ENCODE measurements at regions not wholly inside any gene's neighbourhood (a gene's known extent, or its start where the extent isn't known, plus 50 kb on each side); places are given as distances from the start of the nearest gene placed in this dataset.

DNA sequence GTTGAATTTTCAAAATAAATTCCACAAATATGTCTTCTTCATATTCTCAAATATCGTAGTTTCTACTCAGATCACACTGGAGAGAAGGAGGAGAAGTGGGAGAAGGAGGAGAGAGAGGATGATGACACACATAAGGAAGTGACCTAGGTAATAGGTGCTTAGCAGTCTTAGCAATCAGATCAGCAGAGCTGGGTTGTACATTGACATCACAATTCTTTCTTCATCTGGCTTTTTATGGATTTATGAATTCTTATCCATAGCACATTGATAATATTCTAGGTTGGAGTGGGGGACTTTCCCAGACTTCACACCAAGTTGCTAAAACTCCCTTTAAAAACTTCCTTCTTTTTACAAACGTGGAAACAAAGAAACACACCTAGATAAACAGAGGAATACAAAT is 86.9 kb downstream of the FGF9 start:
- Histone ChIP-seq H3K4me2 (ENCODE audit: low read length) (no peak overlapping the region), H3K4me3 (ENCODE audit: low read depth, low read length) (no peak overlapping the region), H3K79me1 (ENCODE audit: low read length) (no peaks in the 10 kb centered on the region), H3K79me2 (ENCODE audit: control insufficient read depth, insufficient read depth, low read length, poor library complexity) (no peaks in the 10 kb centered on the region), H3K27ac (ENCODE audit: low read depth, low read length) (no peak overlapping the region), H3K36me3 (ENCODE audit: control insufficient read depth in 1 of 2, insufficient read depth in 2 of 2, low read length in 2 of 2) (no peaks in the 10 kb centered on the region), H3K18ac (ENCODE audit: low read length) (no peak overlapping the region), H3K4ac (ENCODE audit: low read depth, low read length) (no peak overlapping the region), H2AK5ac (ENCODE audit: low read length) (no peak overlapping the region), H3K23ac (ENCODE audit: low read length) (no peak overlapping the region), H3K9me3 (ENCODE audit: insufficient read depth, low read depth, low read length) (peaks cover 3% of the 10 kb centered on the region), H4K91ac (ENCODE audit: low read depth, low read length) (no peak overlapping the region), H3K27me3 (ENCODE audit: insufficient read depth, low read length) (no peaks in the 10 kb centered on the region), H2BK12ac (ENCODE audit: low read length) (no peak overlapping the region), H3K4me1 (ENCODE audit: control insufficient read depth in 1 of 2, insufficient read depth in 2 of 2, low read length in 2 of 2) (no peaks in the 10 kb centered on the region), H4K12ac (ENCODE audit: low read depth, low read length) (no peak overlapping the region), H2BK5ac (ENCODE audit: low read depth, low read length, poor library complexity) (no peak overlapping the region), H4K8ac (ENCODE audit: low read depth, low read length) (no peak overlapping the region), H3K9ac (ENCODE audit: low read length) (no peak overlapping the region), H2AFZ (ENCODE audit: insufficient read depth, low read length, poor library complexity) (no peak overlapping the region), H3K14ac (ENCODE audit: low read length) (no peak overlapping the region), H2BK120ac (ENCODE audit: insufficient read depth, low read length, poor library complexity) (no peak overlapping the region)
- no CpG with 5 or more reads among the region's 2 CpGs for WGBS (ENCODE audit: extremely low coverage, insufficient coverage, insufficient read length)
- DNase-seq: no peak

DNA sequence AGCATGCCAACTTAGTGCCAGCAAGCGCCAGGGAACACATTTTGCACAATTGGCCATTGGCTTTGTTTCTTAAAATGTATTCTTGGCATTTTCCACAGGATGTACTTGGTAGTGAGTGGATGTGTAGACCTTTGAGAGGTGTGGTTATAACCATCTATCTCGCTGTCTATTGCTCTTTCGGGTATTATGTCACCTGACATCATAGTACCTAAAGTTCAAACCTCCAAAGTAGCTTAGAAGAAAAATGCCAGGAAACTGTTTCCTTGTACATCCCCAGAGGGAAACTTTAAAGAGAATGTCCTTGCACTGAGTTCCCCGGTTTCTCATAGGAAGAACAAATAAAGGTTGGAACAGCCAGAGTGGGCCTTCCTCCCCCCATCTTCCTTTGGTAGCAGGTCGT is 87.6 kb downstream of the FGF9 start:
- Histone ChIP-seq H3K9me3 (ENCODE audit: insufficient read depth, low read depth, low read length) (peaks cover 3% of the 10 kb centered on the region), H3K4me3 (ENCODE audit: low read depth, low read length) (no peak overlapping the region), H3K79me1 (ENCODE audit: low read length) (no peaks in the 10 kb centered on the region), H3K4ac (ENCODE audit: low read depth, low read length) (no peak overlapping the region), H4K8ac (ENCODE audit: low read depth, low read length) (no peak overlapping the region), H3K9ac (ENCODE audit: low read length) (no peak overlapping the region), H3K4me2 (ENCODE audit: low read length) (no peak overlapping the region), H3K4me1 (ENCODE audit: control insufficient read depth in 1 of 2, insufficient read depth in 2 of 2, low read length in 2 of 2) (no peaks in the 10 kb centered on the region), H3K79me2 (ENCODE audit: control insufficient read depth, insufficient read depth, low read length, poor library complexity) (no peaks in the 10 kb centered on the region), H3K27me3 (ENCODE audit: insufficient read depth, low read length) (no peaks in the 10 kb centered on the region), H2BK12ac (ENCODE audit: low read length) (no peak overlapping the region), H4K12ac (ENCODE audit: low read depth, low read length) (no peak overlapping the region), H2BK5ac (ENCODE audit: low read depth, low read length, poor library complexity) (no peak overlapping the region), H3K18ac (ENCODE audit: low read length) (no peak overlapping the region), H3K14ac (ENCODE audit: low read length) (no peak overlapping the region), H2BK120ac (ENCODE audit: insufficient read depth, low read length, poor library complexity) (no peak overlapping the region), H3K36me3 (ENCODE audit: control insufficient read depth in 1 of 2, insufficient read depth in 2 of 2, low read length in 2 of 2) (no peaks in the 10 kb centered on the region), H3K27ac (ENCODE audit: low read depth, low read length) (no peak overlapping the region), H3K23ac (ENCODE audit: low read length) (no peak overlapping the region), H4K91ac (ENCODE audit: low read depth, low read length) (no peak overlapping the region), H2AFZ (ENCODE audit: insufficient read depth, low read length, poor library complexity) (no peak overlapping the region), H2AK5ac (ENCODE audit: low read length) (no peak overlapping the region)
- WGBS (ENCODE audit: extremely low coverage, insufficient coverage, insufficient read length): no CpG with 5 or more reads among the region's 5 CpGs
- no peak for DNase-seq

DNA sequence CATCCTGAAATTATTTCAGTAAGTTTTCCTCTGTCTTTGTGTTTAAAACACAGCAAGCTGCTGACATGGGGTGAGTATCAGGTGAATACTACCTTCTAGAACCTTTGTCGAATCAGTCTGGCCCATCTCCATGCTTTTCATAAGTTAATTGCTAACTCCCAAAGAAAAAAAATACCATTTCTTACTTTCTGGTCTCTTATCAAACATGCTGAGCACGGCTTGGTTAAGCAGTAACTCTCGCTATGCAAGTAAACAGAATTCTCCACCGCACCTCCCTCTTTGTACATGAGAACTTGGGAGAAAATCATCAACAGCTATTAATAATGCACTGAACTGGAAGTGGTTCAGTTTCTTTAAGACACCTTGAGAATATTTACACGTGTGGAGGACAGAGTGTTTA is 88.6 kb downstream of the FGF9 start:
- no peak overlapping the region for H2BK5ac ChIP-seq (ENCODE audit: low read depth, low read length, poor library complexity)
- no peaks in the 10 kb centered on the region for H3K36me3 ChIP-seq (ENCODE audit: control insufficient read depth in 1 of 2, insufficient read depth in 2 of 2, low read length in 2 of 2)
- H2AFZ ChIP-seq (ENCODE audit: insufficient read depth, low read length, poor library complexity): no peak overlapping the region
- no peak overlapping the region for H3K23ac ChIP-seq (ENCODE audit: low read length)
- H3K4ac ChIP-seq (ENCODE audit: low read depth, low read length): no peak overlapping the region
- WGBS (ENCODE audit: extremely low coverage, insufficient coverage, insufficient read length): no CpG with 5 or more reads among the region's 5 CpGs
- no peaks in the 10 kb centered on the region for H3K79me1 ChIP-seq (ENCODE audit: low read length)
- no peak overlapping the region for H2BK12ac ChIP-seq (ENCODE audit: low read length)
- H4K12ac ChIP-seq (ENCODE audit: low read depth, low read length): no peak overlapping the region
- H2BK120ac ChIP-seq (ENCODE audit: insufficient read depth, low read length, poor library complexity): no peak overlapping the region
- H3K79me2 ChIP-seq (ENCODE audit: control insufficient read depth, insufficient read depth, low read length, poor library complexity): no peaks in the 10 kb centered on the region
- no peak overlapping the region for H4K8ac ChIP-seq (ENCODE audit: low read depth, low read length)
- DNase-seq: no peak
- H4K91ac ChIP-seq (ENCODE audit: low read depth, low read length): no peak overlapping the region
- peaks cover 3% of the 10 kb centered on the region for H3K9me3 ChIP-seq (ENCODE audit: insufficient read depth, low read depth, low read length)
- H3K27ac ChIP-seq (ENCODE audit: low read depth, low read length): no peak overlapping the region
- no peak overlapping the region for H3K18ac ChIP-seq (ENCODE audit: low read length)
- no peak overlapping the region for H3K4me2 ChIP-seq (ENCODE audit: low read length)
- H3K27me3 ChIP-seq (ENCODE audit: insufficient read depth, low read length): no peaks in the 10 kb centered on the region
- H3K14ac ChIP-seq (ENCODE audit: low read length): no peak overlapping the region
- no peaks in the 10 kb centered on the region for H3K4me1 ChIP-seq (ENCODE audit: control insufficient read depth in 1 of 2, insufficient read depth in 2 of 2, low read length in 2 of 2)
- no peak overlapping the region for H2AK5ac ChIP-seq (ENCODE audit: low read length)
- no peak overlapping the region for H3K9ac ChIP-seq (ENCODE audit: low read length)
- H3K4me3 ChIP-seq (ENCODE audit: low read depth, low read length): no peak overlapping the region

DNA sequence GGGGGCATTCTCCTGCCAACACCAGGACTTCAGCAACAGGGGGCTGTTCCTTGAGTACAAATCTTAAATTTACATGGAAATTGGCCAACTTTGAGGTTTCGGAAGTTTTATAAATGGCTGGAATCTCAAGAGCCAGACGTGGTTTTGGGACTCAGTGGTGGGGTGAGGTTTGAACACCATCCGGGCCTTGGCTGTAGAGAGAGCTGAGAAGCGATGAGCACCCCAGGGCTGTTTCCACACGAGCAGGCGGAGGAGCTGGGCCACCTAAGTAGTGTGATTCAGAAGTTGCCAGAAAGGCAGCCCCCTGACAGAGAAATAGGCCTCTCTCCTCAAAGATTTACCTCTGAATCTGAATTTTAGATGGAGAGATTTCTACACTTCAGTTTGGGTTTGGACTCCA is 89.0 kb downstream of the FGF9 start:
- Histone ChIP-seq H2AFZ (ENCODE audit: insufficient read depth, low read length, poor library complexity) (no peak overlapping the region), H2BK12ac (ENCODE audit: low read length) (no peak overlapping the region), H3K18ac (ENCODE audit: low read length) (no peak overlapping the region), H2AK5ac (ENCODE audit: low read length) (no peak overlapping the region), H3K27ac (ENCODE audit: low read depth, low read length) (no peak overlapping the region), H3K27me3 (ENCODE audit: insufficient read depth, low read length) (no peaks in the 10 kb centered on the region), H3K36me3 (ENCODE audit: control insufficient read depth in 1 of 2, insufficient read depth in 2 of 2, low read length in 2 of 2) (no peaks in the 10 kb centered on the region), H3K79me2 (ENCODE audit: control insufficient read depth, insufficient read depth, low read length, poor library complexity) (no peaks in the 10 kb centered on the region), H2BK120ac (ENCODE audit: insufficient read depth, low read length, poor library complexity) (no peak overlapping the region), H3K4me1 (ENCODE audit: control insufficient read depth in 1 of 2, insufficient read depth in 2 of 2, low read length in 2 of 2) (no peaks in the 10 kb centered on the region), H3K9me3 (ENCODE audit: insufficient read depth, low read depth, low read length) (peaks cover 3% of the 10 kb centered on the region), H3K23ac (ENCODE audit: low read length) (no peak overlapping the region), H3K4me3 (ENCODE audit: low read depth, low read length) (no peak overlapping the region), H3K4ac (ENCODE audit: low read depth, low read length) (no peak overlapping the region), H4K12ac (ENCODE audit: low read depth, low read length) (no peak overlapping the region), H3K14ac (ENCODE audit: low read length) (no peak overlapping the region), H4K91ac (ENCODE audit: low read depth, low read length) (no peak overlapping the region), H3K4me2 (ENCODE audit: low read length) (no peak overlapping the region), H3K9ac (ENCODE audit: low read length) (no peak overlapping the region), H3K79me1 (ENCODE audit: low read length) (no peaks in the 10 kb centered on the region), H2BK5ac (ENCODE audit: low read depth, low read length, poor library complexity) (no peak overlapping the region), H4K8ac (ENCODE audit: low read depth, low read length) (no peak overlapping the region)
- DNase-seq: no peak
- WGBS (ENCODE audit: extremely low coverage, insufficient coverage, insufficient read length): no CpG with 5 or more reads among the region's 6 CpGs
